Muscle of back (tissue), 3 donors: ENCODE measurements at regions not wholly inside any gene's neighbourhood (a gene's known extent, or its start where the extent isn't known, plus 50 kb on each side); places are given as distances from the start of the nearest gene placed in this dataset.
"Not testable (repeated sequence)": the region's sequence is repeated elsewhere in the genome, so short reads cannot be mapped to it uniquely, and the experiment has no call there.

ENCODE experiments used
- DNase-seq, 3 donors: peaks; one replicate each; pipeline versions ENCODE4 v3.0.0 to v3.0.0-alpha.2; 2013

DNA sequence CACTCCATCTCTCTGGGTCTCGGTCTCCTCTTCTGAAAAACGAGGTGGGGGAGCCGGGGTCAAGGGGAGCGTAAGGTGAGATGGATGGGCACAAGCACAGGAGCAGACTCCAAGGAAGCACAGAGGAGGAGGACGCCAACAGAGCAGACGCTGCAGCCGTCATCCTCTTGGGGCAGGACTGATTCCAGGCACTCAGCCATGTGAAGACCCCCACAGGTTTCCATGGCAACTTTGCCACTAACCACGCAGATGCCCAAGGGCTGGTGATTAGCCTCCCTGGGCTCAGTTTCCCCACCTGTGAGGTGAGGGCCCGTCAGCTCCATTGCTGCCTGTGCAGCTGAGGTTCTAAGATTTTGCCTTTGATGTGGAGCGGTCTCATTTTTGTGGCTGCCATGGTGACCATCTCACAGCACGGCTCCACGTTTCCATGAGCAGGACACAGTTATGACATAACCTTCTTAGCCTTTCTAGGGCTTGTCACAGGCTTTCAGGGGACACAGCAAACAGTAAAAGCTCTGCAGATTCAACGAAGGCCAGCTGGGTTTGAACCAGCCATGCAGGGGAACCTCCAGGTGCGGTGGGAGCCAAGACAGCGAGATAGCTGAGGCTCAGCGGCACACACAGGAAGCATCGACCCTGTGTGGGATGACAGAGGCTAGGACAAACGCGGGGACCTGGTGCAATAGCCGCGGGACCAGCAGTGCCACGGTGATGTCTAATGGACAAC lies 170.3 kb downstream of the NUP210 start:
- no peak for DNase-seq

DNA sequence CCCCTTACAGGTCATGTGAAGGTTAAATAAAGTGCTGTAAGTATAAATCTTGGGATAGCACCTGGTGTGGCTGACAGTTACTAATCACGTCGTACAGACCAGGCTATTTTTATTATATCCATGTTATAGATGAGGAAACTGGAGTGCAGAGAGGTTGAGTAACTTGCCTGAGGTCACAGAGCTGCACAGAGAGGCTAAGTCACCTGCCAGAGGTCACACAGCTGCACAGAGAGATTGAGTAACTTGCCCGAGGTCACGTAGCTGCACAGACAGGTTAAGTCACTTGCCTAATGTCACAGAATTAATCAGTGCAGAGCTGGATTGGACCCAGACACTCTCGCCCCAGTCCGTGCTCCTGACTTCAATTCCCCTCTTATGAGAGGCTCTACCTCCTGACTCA lies 171.5 kb downstream of the NUP210 start:
- DNase-seq = no peak

DNA sequence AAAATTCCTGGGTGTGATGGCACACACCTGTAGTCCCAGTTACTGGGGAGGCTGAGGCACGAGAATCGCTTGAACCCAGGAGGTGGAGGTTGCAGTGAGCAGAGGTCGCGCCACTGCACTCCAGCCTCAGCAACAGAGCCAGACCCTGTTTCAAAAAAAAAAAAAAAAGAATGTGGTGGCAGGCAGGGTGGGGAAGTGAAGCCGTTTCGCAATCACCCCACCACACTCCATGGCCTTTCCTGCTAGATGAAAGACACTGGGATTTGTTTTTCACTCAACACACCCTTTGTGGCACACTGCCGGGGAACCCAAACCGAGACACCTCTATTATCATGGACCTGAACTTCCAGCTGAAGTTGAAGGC lies 172.4 kb upstream of the IQSEC1 start:
- DNase-seq = no peak

DNA sequence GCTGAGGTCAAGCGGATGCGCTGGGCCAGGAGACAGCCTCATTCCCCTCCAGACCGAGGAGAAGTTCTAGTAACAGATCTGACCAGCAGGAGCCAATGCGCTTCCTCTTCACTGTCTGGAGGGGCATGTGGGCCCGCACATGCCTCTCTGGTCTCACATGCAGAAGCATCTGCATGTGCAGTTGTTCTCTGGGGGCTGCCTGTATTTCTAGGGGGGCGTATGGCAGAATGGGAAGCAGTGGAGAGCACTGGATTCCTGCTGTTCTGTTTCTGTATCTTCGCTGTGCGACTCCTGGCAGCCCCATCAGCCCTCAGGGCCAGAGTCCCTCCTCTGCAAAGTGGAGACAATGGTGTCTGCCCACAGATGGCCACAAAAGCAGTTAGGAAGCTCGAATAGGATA lies 170.4 kb upstream of the IQSEC1 start:
- no peak for DNase-seq

DNA sequence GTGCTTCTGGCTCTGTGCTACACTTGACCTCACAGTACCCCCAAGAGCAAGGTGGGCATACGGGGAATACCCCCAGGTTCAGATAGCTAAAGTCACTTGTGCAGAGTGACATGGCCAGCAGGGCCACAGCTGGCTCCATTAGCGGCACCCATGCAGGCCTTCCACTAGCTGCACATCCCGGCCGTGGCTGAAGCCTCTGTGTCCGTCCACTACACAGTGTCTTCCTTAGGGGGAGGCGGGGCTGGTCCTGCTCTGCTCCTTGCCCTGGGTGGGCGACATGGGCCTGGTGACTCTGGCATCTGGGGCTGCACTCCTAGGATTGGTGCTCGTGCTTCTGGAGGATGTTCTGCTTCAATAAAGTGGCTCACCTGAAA lies 169.1 kb upstream of the IQSEC1 start:
- DNase-seq = no peak

DNA sequence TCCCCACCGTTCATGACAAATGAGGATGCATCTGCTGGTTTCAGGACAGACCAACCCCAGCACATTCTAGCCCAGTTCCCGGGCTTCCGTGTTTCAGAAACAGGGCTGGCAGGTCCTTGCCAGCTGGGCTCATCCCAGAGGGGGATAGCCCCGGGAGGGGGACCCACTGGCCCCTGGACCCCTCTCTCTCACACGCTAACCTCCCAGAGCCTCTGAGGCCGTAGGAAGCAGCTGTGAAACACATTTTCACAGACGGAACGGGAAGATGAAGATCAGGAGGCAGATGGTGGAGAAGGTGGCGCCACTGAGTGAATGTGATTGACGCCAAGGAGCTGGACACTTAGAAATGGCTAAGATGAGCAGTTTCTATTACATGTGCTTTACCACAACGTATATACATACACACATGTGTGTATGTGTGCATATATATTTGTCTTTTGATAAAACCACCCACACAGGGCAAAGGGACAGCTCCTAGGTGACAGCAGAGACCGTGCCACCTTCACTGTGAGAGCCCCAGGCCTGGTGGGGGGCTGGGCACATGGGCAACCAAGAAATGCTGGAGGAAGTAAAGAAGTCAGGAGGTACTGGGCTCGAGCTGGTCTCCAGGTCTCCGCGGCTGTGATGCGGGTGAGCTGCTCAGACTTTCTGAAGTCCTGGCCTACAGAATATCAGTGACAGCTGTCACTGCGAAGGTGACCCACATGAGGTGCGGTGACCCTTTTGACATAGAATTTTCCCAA lies 168.6 kb upstream of the IQSEC1 start:
- no peak for DNase-seq

DNA sequence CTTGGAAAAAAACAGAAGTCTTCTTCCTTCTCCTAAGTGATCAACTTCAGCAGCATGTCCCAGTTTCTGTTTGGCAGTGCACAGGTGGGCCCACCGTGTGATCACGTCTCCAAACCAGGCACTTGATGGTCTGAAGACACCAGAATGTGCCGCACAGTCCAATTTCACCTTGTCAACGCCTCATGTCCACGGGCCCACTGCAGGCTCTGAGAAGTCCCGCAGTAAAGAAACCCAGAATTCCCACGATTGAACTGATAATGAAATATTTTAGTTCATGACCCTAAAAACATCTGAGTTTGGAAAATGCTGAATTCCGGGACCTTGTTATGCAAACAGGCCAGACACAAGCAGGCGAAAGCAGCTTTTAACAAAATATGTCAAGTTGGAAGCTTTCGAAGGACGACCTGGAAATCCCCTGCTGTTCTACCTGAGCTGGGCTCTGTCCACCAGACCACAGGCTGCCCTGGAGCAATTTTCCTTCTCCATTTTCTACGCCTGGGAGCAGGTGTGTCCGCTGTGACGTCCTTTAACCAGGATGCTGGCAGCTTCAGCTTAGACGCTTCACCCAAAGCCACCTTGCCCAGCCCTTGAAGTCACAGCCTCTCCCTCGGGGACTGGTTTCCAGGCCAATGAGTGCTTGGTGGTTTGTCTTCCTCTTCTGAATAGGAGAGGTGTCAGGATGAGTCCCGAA lies 167.8 kb upstream of the IQSEC1 start:
- DNase-seq = no peak

DNA sequence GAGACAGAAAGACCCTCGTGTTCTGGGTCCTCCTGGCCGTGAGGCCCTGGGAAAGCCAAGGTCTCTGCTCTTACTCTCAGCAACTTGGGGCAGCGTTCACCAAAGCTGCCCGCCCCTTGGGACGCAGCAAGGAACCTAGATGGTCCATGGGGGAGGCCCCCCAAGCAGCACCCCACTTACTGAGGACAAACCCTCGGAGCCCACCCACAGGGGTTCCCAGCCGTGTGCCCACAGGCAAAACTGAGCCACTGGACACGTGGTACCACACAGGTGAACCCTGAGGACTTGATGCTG lies 166.2 kb upstream of the IQSEC1 start:
- DNase-seq = no peak

DNA sequence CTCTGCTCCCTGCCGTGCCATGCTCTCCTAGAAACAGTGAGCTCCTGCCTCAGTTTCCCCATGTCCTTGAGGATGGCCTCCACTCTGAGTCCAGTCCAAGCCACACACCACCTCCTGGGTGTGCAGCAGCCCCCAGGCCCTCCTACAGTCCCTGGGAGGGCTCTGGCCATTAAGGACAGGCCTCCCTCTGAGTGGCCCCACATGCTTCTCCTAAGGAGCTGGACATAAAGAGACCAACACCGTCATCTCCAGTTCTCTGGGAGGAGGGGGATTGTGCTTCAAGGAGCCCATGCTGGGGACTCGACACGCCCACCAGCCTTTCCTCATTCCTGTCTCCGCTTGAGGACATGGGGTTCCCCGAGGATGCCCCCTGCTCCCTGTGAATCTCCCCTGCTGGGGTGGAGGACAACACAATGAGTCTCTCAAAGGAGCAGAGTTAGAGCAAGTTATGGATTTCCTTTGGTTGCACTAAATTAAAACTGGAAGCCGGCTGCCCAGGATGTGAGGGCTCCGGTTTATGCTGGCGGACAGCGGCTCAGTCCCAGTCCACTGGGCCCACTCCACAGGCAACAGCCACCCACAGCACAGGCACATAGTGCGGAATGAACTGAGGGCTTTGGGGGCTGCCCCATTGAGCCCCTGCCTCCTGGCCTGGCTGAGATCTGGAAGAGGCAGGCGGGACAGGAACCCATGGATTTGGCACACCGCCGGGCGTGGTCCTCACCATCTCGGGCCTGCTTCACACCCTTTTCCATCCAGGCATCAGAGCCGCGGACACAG lies 165.6 kb upstream of the IQSEC1 start:
- DNase-seq = no peak

DNA sequence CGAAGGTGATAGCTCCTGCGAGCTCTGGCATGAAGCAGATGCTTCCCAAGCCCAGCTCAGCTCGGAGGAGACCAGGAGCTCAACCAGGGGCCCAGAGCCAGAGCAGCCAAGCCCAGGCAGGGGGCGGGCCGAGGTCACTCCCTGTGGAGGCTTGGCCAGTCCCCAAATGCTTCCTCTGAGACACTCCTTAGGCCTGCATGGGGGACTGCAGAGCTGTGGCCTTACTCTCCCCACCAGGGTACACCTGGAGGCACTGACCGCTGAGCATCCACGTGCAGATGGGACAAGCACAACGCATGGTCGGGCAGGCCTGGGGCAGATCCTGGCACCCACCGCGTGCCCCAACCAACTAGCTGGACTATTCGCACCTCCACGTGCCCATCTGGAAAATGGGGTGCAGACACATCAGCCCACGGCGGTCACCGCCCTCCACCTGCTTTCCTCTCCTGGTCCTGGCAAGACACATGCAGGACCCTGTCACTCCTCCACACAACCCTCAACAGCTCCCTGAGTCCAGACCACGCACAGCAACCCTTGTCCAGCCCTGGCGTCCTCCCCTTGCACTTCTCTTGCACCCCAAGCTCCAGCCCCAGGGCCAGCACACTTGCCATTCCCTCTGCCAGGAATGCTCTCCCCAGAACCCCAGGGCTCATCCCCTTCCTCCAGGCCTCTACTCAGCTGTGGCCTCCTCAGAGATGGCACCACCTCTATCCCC lies 164.7 kb upstream of the IQSEC1 start:
- no peak for DNase-seq

DNA sequence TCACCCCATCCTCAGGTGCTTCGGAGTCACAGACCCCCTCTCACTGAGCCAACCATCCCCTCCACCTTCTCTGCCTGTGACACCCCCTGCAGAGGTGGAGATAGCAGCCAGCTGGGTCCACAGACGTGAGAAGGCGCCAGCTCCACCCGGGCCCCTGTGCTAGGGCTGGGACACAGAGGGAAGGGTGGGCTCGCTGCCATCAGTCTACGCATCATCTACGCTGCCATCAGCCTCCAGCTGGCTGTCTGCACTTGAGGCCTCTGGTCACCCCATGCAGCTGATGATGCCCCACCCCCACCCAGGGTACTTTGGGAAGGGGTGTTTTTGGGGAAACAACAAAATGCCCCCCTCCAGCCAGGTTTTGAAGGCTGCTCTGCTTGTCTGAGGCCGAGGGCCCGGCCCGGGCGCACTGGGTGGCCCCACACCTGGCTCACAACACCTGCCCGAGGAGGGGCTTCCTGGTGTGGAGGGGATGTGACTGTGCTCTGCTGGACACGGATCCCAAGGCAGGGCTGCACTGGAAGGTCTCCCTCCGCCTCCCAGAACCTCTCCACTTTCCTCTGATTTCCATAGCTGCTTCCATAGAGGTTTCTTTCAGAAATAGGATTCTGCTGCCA lies 163.4 kb upstream of the IQSEC1 start:
- DNase-seq = no peak

DNA sequence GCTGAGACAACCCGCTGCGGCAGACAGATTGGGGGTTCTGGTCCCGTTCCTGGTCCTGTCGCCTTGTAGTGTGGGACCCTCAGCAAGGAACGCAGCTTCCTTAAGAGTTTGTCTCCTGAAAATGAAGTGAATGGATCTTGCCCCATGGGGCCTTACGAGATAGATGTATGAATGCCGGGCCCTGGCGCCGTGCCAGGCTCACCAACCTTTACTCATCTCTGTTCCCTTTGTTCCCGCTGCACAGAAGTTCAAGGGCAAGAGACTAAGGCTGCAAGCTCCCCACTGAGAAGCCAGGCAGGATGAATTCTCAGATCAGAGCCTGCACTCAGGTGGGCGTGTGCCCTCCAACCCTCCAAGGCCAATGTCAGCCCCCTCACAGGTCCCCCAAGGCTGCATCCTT lies 162.7 kb upstream of the IQSEC1 start:
- no peak for DNase-seq

DNA sequence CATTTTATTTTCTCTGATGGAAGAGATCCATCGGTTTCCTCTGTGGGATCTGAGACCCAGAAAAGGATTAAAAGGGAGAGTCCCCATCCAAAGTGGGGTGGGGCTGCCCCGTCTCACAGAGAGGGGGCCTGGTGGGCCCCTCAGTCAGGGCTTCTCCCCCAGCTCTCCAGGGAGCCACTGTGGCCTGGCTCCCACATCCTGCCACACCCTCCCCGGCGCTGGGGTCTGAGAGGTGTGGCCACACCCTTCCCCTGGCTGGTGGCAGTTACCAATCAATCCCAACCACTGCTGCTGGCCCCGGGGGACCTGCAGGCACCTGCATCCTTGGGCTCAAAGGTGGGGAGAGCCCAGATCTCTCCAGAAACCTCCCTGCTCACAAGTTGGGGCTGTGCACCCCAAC lies 161.8 kb upstream of the IQSEC1 start:
- no peak for DNase-seq

DNA sequence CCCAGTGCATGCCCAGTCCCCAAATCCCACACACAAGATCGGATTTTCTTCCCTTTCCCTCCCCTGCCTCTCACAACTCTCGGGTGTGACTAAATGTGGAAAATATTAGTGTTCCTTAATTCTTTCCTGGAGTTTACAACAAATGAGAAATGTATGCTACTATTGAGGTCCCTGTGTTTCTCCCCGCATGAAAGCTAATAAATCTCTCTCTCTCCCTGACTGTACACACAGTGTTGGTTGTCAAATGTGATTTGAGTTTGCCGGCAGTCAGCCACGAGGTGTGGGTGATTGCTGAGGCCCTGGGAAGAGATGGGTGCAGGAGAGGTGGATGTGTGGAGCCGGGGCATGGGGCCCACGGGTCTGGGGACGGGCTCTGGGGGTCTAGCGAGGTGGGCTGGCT lies 161.4 kb upstream of the IQSEC1 start:
- peak in 1 of 3 donors; percentile 41 for DNase-seq

DNA sequence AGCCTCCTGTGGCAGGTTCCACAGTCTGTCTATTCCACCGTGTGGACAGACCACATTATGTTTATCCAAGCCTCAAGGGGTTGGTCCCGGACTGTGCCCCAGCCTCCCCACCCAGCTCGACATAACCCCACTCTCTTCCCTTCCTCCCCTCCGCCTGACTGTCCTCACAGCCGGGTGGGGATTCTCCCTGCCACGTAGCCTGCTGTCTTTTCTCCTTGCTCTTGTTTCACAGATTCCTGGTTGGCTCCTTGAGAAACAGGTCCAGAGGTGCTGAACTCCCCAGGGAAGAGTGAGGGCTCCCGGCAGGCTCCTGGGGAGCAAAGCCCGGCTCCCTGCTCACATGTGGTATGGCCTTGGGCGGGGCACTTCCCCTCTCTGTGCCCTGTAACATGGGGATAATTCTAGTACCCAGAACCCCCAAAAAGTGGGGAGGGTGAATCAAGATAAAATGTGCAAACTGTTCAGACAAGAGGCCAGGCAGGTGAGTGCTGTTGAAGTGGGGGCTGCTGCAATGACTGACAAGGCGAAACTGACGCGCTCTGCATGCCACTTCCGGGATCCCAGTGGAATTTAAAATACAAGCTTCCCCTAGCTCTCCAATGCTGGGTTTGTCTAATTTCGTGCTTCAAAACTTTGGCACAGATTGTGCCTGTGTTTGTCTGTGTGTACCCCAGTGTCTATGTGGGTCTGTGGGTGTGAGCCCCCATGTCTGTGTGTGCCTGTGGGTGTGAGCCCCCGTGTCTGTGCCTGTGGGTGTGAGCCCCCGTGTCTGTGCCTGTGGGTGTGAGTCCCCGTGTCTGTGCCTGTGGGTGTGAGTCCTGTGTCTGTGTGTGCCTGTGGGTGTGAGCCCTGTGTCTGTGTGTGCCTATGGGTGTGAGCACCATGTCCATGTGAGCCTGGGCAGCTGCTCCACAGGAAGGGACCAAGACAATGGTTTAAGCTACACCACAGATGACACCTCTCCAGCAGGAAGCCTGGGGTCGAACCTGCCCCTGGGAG lies 160.6 kb upstream of the IQSEC1 start:
- DNase-seq = no peak

DNA sequence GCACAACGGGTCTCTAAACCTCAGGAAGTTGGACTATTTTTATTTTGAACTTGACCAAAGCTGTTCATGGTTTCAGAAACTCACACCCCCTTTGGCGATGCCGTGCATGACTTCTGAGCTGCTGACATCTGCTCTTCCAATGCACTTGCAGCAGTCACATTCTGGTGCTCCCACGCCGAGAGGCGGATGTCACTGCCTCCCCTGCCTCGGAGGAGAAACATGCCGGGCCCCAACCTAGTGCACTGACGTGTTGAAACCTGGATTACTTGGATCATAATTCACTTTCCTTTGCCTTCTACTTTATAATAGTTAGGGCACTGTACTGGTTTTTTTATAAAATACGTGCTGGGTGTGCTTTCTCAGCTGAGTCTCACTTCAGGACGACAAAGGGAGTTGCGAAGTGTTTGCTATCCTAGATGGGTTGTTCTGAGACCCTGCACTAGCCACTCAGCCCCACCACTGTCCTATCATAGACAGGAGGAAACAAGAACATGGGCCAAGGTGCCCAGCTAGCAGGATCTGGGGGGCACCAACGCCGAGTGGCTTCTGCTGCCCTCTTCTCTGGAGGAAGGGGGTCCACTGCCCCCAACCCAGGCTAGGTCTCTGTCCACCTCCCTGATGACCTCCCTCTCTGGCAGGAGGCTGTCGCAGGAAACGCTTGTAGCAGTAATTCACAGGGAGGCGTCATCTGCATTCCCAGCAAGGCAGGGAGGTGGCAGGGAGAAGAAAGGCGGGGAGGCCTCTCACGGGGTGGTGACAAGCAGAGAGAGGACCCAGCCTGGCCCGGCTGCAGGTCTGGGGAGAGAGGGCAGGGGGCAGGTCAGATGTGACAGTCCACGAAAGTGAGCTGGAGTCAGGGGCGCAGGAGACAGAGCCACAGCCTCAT lies 158.8 kb upstream of the IQSEC1 start:
- DNase-seq = no peak

DNA sequence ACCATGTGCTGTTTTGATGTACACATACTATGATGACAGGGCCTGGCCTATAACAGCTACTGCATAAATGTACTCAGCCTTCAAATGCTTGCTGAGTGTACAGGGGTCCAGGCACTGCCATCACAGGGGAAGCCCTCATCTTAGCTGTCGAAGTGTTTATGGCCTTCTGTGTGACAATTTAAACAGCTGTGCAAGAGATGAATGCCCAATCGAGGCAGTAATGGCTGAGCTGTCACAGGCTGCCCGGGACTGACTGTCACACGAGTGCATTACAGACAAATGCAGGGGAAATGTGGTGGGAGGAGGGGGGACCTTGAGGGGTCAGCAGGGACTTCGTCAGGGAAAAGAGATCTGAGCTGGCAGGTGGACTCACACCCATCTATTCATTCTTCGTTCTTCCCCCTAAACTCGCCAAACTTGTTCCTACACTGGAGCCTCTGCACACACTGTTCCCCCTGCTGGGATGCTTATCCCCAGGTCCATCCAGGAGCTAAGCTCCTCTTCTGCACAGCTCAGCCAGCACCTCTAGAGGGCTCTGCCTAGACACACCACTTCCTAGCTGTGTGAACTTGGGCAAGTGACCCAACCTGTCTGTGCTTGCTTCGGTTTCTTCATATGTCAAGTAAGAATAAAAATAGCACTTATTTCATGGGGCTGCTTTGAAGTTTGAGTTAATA lies 156.2 kb upstream of the IQSEC1 start:
- DNase-seq = no peak

DNA sequence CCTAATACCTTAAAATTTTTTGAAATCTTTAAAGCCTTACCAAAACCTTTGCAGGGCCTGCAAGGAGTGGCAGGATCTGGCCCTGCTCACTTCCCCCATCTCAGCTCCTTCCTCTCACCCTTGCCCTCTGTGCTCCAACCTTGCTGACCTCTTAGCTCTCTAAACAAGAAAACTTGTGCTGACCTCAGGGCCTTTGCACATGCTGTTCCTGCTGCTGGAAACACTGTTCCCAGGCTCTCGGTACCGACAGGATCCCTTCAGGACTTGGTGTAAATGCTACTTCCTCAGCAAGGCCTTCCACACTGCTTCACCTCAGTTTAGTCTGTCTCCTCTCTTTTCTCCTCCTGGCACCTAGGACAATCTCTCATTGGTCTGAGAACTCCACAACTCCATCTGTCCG lies 155.4 kb upstream of the IQSEC1 start:
- no peak for DNase-seq

DNA sequence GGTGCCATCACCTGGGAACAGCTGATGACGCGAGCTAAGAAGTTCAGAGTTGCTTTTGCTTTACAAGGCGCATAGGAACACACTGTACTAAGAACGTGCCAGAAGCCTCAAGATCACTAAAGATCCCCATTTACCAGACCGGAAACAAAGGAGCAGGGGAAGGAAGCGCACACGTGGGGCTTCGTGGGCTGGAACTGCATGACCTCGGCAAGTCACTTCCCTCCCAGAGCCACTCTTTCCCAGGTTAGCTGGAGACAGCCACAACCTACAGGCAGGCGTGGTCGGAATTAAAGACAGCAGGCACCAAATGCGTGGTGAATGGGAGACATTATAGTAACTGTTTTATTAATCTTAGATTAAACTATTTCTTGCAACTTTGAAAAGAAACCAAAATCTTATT lies 154.9 kb upstream of the IQSEC1 start:
- not testable (repeated sequence) for DNase-seq
